Keratinocyte (primary cell): ENCODE measurements at regions not wholly inside any gene's neighbourhood (a gene's known extent, or its start where the extent isn't known, plus 50 kb on each side); places are given as distances from the start of the nearest gene placed in this dataset.

Source experiments
- DNase-seq: peaks from one replicate; pipeline ENCODE4 v3.0.0-alpha.2; 2011; ENCODE audit warnings: low read depth, missing footprints, low spot score
- FAIRE-seq: peaks from 2 replicates; lab custom pipeline; 2011; peaks lifted over from hg19 to GRCh38; lab: Jason Lieb, UNC
- H2AFZ ChIP-seq: 2 replicates; pipeline ENCODE4 v1.6.0; 2012; ENCODE audit warnings: low read length, control low read depth, inconsistent platforms; ENCODE audit not compliant: control insufficient read depth
- H3K27ac ChIP-seq: 2 replicates; pipeline ENCODE4 v1.5.1; 2011; ENCODE audit warnings: low read length; ENCODE audit not compliant: control insufficient read depth, insufficient read depth
- H3K27me3 ChIP-seq: 3 replicates; pipeline ENCODE4 v1.6.0; 2011; ENCODE audit warnings: low read length; ENCODE audit not compliant: control insufficient read depth, insufficient read depth; ENCODE audit errors: extremely low read depth
- H3K36me3 ChIP-seq, 2 experiments: 2 replicates in 1 of 2; 3 replicates in 1 of 2; pipeline ENCODE4 v1.5.1; 2011; ENCODE audit warnings: low read length in 2 of 2, mild to moderate bottlenecking in 1 of 2; ENCODE audit not compliant: control insufficient read depth in 2 of 2, insufficient read depth in 2 of 2; ENCODE audit errors: extremely low read depth in 1 of 2
- H3K4me1 ChIP-seq: 3 replicates; pipeline ENCODE4 v1.5.1; 2011; ENCODE audit warnings: low read length; ENCODE audit not compliant: control insufficient read depth, insufficient read depth; ENCODE audit errors: extremely low read depth
- H3K4me2 ChIP-seq: 3 replicates; pipeline ENCODE4 v1.6.0; 2011; ENCODE audit warnings: low read depth, low read length; ENCODE audit not compliant: control insufficient read depth, insufficient read depth; ENCODE audit errors: extremely low read depth
- H3K4me3 ChIP-seq, 3 experiments: fragments of 200-600 bp in 1 of 3; sonication (generic) in 1 of 3; 2 replicates in 2 of 3; 3 replicates in 1 of 3; pipeline ENCODE4 v1.5.1; 2011 to 2016; ENCODE audit warnings: low read length in 3 of 3, mild to moderate bottlenecking in 3 of 3, control low read depth in 2 of 3, inconsistent platforms in 1 of 3, low read depth in 1 of 3, mixed read lengths in 1 of 3, mixed run types in 1 of 3, moderate library complexity in 1 of 3; ENCODE audit not compliant: control insufficient read depth in 2 of 3, insufficient read depth in 2 of 3; ENCODE audit errors: extremely low read depth in 1 of 3
- H3K79me2 ChIP-seq: 2 replicates; pipeline ENCODE4 v1.6.0; 2012; ENCODE audit warnings: low read length; ENCODE audit not compliant: control insufficient read depth, insufficient read depth
- H3K9ac ChIP-seq: 3 replicates; pipeline ENCODE4 v1.6.0; 2011; ENCODE audit warnings: low read length; ENCODE audit not compliant: control insufficient read depth, insufficient read depth; ENCODE audit errors: extremely low read depth
- H3K9me1 ChIP-seq: 3 replicates; pipeline ENCODE4 v1.6.0; 2011; ENCODE audit warnings: low read length; ENCODE audit not compliant: control insufficient read depth, insufficient read depth; ENCODE audit errors: extremely low read depth
- H3K9me3 ChIP-seq: 2 replicates; pipeline ENCODE4 v1.5.1; 2012; ENCODE audit warnings: low read depth, low read length; ENCODE audit not compliant: control insufficient read depth
- H4K20me1 ChIP-seq: 3 replicates; pipeline ENCODE4 v1.6.0; 2011; ENCODE audit warnings: low read length; ENCODE audit not compliant: control insufficient read depth, insufficient read depth; ENCODE audit errors: extremely low read depth
- EZH2 ChIP-seq: IDR thresholded peaks from one replicate; pipeline ENCODE4 v1.6.1; 2012; ENCODE audit warnings: inconsistent platforms, mild to moderate bottlenecking, low read length, moderate library complexity
- dilution Hi-C: fragments of 300-500 bp; cut with MboI; formaldehyde crosslinking; loops from one replicate; pipeline ENCODE4 v1.7.0; 2020; ENCODE audit warnings: low sequenced_read_pairs; ENCODE audit not compliant: extremely low pct_ligation_motif_present
- TF ChIP-seq, protein P1 (sequence below), 3 experiments: IDR thresholded peaks in 1 of 3; conservative IDR thresholded peaks in 1 of 3; optimal IDR thresholded peaks in 1 of 3; 2 replicates in 2 of 3; 3 replicates in 1 of 3; pipeline versions ENCODE3 to v1.5.1; 2011; ENCODE audit warnings: low read length in 3 of 3, mild to moderate bottlenecking in 3 of 3, moderate library complexity in 2 of 3, control low read depth in 1 of 3, inconsistent platforms in 1 of 3; ENCODE audit not compliant: insufficient read depth in 2 of 3; ENCODE audit errors: extremely low read depth in 1 of 3

DNA sequence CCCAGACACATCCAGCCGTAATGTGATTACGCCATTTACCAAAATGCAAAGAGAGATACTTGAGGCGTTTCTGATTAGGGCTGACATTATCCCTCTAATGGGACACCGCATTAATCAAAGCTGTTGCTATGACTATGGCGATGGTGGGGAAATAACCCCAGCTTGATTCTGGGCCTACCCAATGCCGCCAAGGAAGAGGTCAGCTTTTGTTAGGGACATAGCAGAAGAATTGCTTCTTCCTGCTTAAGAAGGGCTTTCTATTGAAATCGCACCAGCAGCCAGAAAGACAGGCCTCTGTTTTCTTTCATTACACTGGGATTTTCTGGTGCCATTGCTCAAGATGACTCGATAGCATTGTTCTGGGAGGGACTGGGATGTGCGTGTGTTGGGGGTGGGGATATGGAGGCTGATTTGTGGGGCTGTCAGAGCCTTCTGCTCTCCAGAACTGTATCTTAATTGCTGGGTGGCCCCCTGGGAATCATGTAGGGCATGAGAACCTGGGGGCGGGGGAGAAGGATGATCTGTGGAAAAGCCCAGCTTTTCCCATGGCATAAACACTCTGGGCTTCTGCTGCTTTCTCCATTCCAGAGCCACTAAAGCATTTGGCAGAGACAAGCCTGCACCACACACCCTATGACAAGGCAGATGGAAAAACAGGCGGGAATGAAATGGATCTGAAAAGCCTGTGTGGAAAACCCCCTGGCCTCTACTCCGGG, 106.5 kb upstream of the RAD23B start:
- dilution Hi-C loops: no loop called here
- Histone ChIP-seq H3K36me3 (no peaks in the 10 kb centered on the region), H3K9me1 (no peaks in the 10 kb centered on the region), H3K79me2 (no peaks in the 10 kb centered on the region), H3K9ac (no peak overlapping the region), H3K4me3 (no peak overlapping the region), H3K4me2 (no peak overlapping the region), H3K27ac (no peak overlapping the region), H3K4me1 (no peaks in the 10 kb centered on the region), H3K27me3 (no peaks in the 10 kb centered on the region), H3K9me3 (no peaks in the 10 kb centered on the region), H2AFZ (no peak overlapping the region), H4K20me1 (no peaks in the 10 kb centered on the region)
- FAIRE-seq (no peak), DNase-seq (no peak)
- TF ChIP-seq, protein P1, sequence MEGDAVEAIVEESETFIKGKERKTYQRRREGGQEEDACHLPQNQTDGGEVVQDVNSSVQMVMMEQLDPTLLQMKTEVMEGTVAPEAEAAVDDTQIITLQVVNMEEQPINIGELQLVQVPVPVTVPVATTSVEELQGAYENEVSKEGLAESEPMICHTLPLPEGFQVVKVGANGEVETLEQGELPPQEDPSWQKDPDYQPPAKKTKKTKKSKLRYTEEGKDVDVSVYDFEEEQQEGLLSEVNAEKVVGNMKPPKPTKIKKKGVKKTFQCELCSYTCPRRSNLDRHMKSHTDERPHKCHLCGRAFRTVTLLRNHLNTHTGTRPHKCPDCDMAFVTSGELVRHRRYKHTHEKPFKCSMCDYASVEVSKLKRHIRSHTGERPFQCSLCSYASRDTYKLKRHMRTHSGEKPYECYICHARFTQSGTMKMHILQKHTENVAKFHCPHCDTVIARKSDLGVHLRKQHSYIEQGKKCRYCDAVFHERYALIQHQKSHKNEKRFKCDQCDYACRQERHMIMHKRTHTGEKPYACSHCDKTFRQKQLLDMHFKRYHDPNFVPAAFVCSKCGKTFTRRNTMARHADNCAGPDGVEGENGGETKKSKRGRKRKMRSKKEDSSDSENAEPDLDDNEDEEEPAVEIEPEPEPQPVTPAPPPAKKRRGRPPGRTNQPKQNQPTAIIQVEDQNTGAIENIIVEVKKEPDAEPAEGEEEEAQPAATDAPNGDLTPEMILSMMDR (optimal IDR thresholded peaks at IDR 0.05 in 1 of 3, IDR thresholded peaks at IDR 0.05 in 1 of 3, conservative IDR thresholded peaks at IDR 0.05 in 1 of 3; ENCODE audit: extremely low read depth in 1 of 3, insufficient read depth in 2 of 3, low read length in 3 of 3): no peak
- TF ChIP-seq EZH2: no peak

DNA sequence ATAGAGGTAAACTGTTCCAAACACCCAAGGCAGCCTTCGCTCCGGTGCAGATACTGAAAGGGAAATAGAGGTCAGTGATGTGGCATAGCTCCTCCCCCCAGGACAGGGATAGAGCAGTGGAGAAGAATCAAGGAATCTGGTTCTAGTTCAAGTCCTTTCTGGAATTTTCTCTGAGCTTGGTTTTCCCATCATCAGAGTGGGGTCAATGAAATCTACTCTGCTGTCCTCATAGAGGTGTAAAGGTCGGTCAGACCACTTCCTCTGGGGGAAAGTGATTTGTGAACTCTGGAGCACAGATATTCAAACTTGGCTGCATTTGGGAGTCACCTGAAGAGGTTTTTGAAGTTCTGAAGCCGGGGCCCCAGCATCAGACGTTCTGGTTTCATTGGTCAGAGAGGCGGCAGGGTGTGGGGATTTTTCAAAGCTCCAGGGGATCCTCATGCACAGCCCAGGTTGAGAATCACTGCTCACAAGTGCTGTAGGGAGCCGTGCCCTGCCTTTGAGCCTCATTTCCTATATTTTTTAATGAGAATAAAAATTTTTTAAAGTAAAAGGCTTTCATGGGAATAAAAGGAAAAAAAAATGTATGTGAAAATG, 105.7 kb upstream of the RAD23B start:
- Histone ChIP-seq H2AFZ (no peak overlapping the region), H3K27me3 (no peaks in the 10 kb centered on the region), H3K4me1 (no peaks in the 10 kb centered on the region), H4K20me1 (no peaks in the 10 kb centered on the region), H3K79me2 (no peaks in the 10 kb centered on the region), H3K9me1 (no peaks in the 10 kb centered on the region), H3K36me3 (no peaks in the 10 kb centered on the region), H3K9me3 (no peaks in the 10 kb centered on the region), H3K4me2 (no peak overlapping the region), H3K27ac (no peak overlapping the region), H3K9ac (no peak overlapping the region), H3K4me3 (no peak overlapping the region)
- DNase-seq (no peak), FAIRE-seq (no peak)
- dilution Hi-C loops: no loop called here
- TF ChIP-seq, protein P1 (optimal IDR thresholded peaks at IDR 0.05 in 1 of 3, IDR thresholded peaks at IDR 0.05 in 1 of 3, conservative IDR thresholded peaks at IDR 0.05 in 1 of 3; ENCODE audit: extremely low read depth in 1 of 3, insufficient read depth in 2 of 3, low read length in 3 of 3): no peak
- TF ChIP-seq EZH2: no peak
